ENCODE measurements at regions not wholly inside any gene's neighbourhood (a gene's known extent, or its start where the extent isn't known, plus 50 kb on each side); places are given as distances from the start of the nearest gene placed in this dataset.

DNA sequence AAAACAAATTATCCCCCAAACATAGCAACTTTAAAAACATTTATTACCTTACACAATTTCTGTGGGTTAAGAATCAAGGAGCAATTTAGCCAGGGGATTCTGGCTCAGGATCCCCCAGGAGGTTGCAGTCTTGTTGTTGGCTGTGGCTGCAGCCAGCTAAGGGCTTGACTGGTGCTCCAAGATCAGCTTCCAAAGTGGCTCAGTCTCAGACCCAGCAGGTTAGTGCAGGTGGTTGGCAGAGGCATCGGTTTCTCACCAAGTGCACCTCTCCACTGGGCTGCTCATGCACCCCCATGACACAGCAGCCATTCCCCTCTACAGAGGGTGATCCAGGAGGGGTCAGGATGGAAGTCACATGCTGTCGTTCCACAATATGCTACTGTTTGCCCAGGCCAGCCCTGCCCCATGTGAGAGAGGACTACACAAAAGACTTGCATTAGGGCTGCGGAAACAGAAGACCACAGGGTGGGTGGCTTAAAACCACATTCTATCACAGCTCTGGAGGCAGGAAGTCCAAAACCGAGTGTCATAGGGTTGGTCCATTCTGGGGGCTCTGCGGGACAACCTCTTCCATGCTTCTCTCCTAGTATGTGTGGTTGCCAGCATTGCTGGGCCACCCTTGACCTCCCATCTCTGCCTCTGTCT, 125.8 kb downstream of the C6orf118 start:
- H3K4me3 ChIP-seq (ENCODE audit: low read length): no peak overlapping the region
- no peaks in the 10 kb centered on the region for H3F3A ChIP-seq (ENCODE audit: insufficient read depth, low read length, poor library complexity, severe bottlenecking)
- no peak overlapping the region for H3K9ac ChIP-seq (ENCODE audit: low read length)
- no peak overlapping the region for H2AFZ ChIP-seq (ENCODE audit: low read depth, low read length)
- no peaks in the 10 kb centered on the region for H4K20me1 ChIP-seq (ENCODE audit: insufficient read depth)
- no peak overlapping the region for H3K27ac ChIP-seq (ENCODE audit: low read length)
- no peaks in the 10 kb centered on the region for H3K27me3 ChIP-seq (ENCODE audit: insufficient read depth, low read depth, low read length)
- H3K79me2 ChIP-seq (replicated peaks; ENCODE audit: insufficient read depth, low read length): no peaks in the 10 kb centered on the region
- H3K9me2 ChIP-seq (ENCODE audit: insufficient read depth, low read length): no peaks in the 10 kb centered on the region
- H3K4me2 ChIP-seq (ENCODE audit: low read length): no peak overlapping the region
- no peaks in the 10 kb centered on the region for H3K36me3 ChIP-seq (ENCODE audit: insufficient read depth, low read length)
- H3K9me3 ChIP-seq (ENCODE audit: low read length): no peaks in the 10 kb centered on the region
- TF ChIP-seq, protein P1, sequence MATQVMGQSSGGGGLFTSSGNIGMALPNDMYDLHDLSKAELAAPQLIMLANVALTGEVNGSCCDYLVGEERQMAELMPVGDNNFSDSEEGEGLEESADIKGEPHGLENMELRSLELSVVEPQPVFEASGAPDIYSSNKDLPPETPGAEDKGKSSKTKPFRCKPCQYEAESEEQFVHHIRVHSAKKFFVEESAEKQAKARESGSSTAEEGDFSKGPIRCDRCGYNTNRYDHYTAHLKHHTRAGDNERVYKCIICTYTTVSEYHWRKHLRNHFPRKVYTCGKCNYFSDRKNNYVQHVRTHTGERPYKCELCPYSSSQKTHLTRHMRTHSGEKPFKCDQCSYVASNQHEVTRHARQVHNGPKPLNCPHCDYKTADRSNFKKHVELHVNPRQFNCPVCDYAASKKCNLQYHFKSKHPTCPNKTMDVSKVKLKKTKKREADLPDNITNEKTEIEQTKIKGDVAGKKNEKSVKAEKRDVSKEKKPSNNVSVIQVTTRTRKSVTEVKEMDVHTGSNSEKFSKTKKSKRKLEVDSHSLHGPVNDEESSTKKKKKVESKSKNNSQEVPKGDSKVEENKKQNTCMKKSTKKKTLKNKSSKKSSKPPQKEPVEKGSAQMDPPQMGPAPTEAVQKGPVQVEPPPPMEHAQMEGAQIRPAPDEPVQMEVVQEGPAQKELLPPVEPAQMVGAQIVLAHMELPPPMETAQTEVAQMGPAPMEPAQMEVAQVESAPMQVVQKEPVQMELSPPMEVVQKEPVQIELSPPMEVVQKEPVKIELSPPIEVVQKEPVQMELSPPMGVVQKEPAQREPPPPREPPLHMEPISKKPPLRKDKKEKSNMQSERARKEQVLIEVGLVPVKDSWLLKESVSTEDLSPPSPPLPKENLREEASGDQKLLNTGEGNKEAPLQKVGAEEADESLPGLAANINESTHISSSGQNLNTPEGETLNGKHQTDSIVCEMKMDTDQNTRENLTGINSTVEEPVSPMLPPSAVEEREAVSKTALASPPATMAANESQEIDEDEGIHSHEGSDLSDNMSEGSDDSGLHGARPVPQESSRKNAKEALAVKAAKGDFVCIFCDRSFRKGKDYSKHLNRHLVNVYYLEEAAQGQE (IDR thresholded peaks at IDR 0.05; ENCODE audit: borderline replicate concordance): no peak
- TF ChIP-seq, protein P2, sequence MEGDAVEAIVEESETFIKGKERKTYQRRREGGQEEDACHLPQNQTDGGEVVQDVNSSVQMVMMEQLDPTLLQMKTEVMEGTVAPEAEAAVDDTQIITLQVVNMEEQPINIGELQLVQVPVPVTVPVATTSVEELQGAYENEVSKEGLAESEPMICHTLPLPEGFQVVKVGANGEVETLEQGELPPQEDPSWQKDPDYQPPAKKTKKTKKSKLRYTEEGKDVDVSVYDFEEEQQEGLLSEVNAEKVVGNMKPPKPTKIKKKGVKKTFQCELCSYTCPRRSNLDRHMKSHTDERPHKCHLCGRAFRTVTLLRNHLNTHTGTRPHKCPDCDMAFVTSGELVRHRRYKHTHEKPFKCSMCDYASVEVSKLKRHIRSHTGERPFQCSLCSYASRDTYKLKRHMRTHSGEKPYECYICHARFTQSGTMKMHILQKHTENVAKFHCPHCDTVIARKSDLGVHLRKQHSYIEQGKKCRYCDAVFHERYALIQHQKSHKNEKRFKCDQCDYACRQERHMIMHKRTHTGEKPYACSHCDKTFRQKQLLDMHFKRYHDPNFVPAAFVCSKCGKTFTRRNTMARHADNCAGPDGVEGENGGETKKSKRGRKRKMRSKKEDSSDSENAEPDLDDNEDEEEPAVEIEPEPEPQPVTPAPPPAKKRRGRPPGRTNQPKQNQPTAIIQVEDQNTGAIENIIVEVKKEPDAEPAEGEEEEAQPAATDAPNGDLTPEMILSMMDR (IDR thresholded peaks at IDR 0.05; ENCODE audit: poor library complexity, severe bottlenecking): no peak
- TF ChIP-seq EZH2 (IDR thresholded peaks at IDR 0.05; ENCODE audit: borderline replicate concordance, insufficient read depth, low read length, poor library complexity, severe bottlenecking) (no peak), RAD21 (conservative IDR thresholded peaks at IDR 0.05) (no peak), MXI1 (conservative IDR thresholded peaks at IDR 0.05; ENCODE audit: poor library complexity, severe bottlenecking) (no peak), EP300 (conservative IDR thresholded peaks at IDR 0.05; ENCODE audit: poor library complexity, severe bottlenecking) (no peak), TAF1 (IDR thresholded peaks at IDR 0.05; ENCODE audit: low read depth) (no peak), POLR2AphosphoS5 (IDR thresholded peaks at IDR 0.05) (no peak), SMC3 (conservative IDR thresholded peaks at IDR 0.05; ENCODE audit: poor library complexity) (no peak)

- TF ChIP-seq, protein P1 (IDR thresholded peaks at IDR 0.05; ENCODE audit: borderline replicate concordance): no peak
- no peak for TF ChIP-seq SMC3 (conservative IDR thresholded peaks at IDR 0.05; ENCODE audit: poor library complexity)
- no peak for TF ChIP-seq POLR2AphosphoS5 (IDR thresholded peaks at IDR 0.05)
- Histone ChIP-seq H3K4me3 (ENCODE audit: low read length) (no peak overlapping the region), H3K27me3 (ENCODE audit: insufficient read depth, low read depth, low read length) (no peaks in the 10 kb centered on the region), H3K36me3 (ENCODE audit: insufficient read depth, low read length) (no peaks in the 10 kb centered on the region), H2AFZ (ENCODE audit: low read depth, low read length) (no peak overlapping the region), H3K9me3 (ENCODE audit: low read length) (no peaks in the 10 kb centered on the region), H3K27ac (ENCODE audit: low read length) (no peak overlapping the region), H3K9ac (ENCODE audit: low read length) (no peak overlapping the region), H3K4me2 (ENCODE audit: low read length) (no peak overlapping the region), H4K20me1 (ENCODE audit: insufficient read depth) (no peaks in the 10 kb centered on the region), H3F3A (ENCODE audit: insufficient read depth, low read length, poor library complexity, severe bottlenecking) (no peaks in the 10 kb centered on the region), H3K79me2 (replicated peaks; ENCODE audit: insufficient read depth, low read length) (no peaks in the 10 kb centered on the region), H3K9me2 (ENCODE audit: insufficient read depth, low read length) (no peaks in the 10 kb centered on the region)
These were observed 126.3 kb downstream of the C6orf118 start for GRCh38 chr6:165183071-165183470.

All from neural cell (in vitro differentiated cells).